Astrocyte of the spinal cord (primary cell): ENCODE measurements at regions not wholly inside any gene's neighbourhood (a gene's known extent, or its start where the extent isn't known, plus 50 kb on each side); places are given as distances from the start of the nearest gene placed in this dataset.

ENCODE experiments used
- DNase-seq: peaks from one replicate; pipeline ENCODE4 v3.0.0; 2011; ENCODE audit warnings: low read depth, low spot score
- H3K4me3 ChIP-seq: 2 replicates; pipeline ENCODE4 v1.5.1; 2011; ENCODE audit warnings: low read depth, mild to moderate bottlenecking, low read length, moderate library complexity
- in situ Hi-C: cut with HindIII; loops from 2 replicates; pipeline ENCODE4 v1.10.0; 2017; ENCODE audit warnings: low sequenced_read_pairs
- TF ChIP-seq, protein P1 (sequence below): IDR thresholded peaks from 2 replicates; pipeline ENCODE4 v1.5.1; 2012; ENCODE audit warnings: low read depth, mild to moderate bottlenecking, low read length, inconsistent platforms

DNA sequence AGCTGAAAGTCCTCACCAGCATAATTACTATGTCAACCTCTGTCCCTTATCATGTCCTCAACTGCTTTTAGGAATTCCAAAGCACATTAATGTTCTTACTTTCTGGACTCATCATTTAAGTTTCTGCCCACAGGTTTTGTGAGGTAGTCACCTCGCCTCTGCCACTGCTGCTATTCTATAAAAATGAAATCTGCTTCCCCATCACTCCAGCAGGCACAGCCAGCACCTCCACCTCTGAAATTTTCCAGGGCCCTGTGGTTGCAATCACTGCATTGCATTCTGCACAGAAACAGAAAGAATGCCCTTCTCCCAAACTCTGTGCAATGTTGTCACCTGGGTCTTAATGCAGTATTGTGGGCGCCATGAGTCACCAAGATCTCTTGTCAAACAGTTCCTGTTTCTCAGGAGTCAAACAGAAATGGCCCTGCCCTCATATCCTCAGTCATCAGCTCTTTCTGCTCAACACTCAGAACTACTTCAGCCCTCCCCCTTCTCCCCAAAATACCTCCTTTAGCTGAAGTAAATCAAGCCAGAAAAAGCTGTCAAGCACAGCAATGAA lies 529.2 kb upstream of the NBEA start:
- in situ Hi-C loops, result no loop called here
- TF ChIP-seq, protein P1, sequence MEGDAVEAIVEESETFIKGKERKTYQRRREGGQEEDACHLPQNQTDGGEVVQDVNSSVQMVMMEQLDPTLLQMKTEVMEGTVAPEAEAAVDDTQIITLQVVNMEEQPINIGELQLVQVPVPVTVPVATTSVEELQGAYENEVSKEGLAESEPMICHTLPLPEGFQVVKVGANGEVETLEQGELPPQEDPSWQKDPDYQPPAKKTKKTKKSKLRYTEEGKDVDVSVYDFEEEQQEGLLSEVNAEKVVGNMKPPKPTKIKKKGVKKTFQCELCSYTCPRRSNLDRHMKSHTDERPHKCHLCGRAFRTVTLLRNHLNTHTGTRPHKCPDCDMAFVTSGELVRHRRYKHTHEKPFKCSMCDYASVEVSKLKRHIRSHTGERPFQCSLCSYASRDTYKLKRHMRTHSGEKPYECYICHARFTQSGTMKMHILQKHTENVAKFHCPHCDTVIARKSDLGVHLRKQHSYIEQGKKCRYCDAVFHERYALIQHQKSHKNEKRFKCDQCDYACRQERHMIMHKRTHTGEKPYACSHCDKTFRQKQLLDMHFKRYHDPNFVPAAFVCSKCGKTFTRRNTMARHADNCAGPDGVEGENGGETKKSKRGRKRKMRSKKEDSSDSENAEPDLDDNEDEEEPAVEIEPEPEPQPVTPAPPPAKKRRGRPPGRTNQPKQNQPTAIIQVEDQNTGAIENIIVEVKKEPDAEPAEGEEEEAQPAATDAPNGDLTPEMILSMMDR, result no peak
- DNase-seq, result no peak
- H3K4me3 ChIP-seq, result no peak overlapping the region

GRCh38 chr13:34413538-34414210 lies 528.4 kb upstream of the NBEA start:
- in situ Hi-C loops, result no loop called here

GRCh38 chr13:34414616-34415015 lies 527.5 kb upstream of the NBEA start:
- H3K4me3 ChIP-seq, result no peak overlapping the region
- in situ Hi-C loops, result no loop called here
- TF ChIP-seq, protein P1, result no peak
- no peak for DNase-seq

More at GRCh38 chr13:34413538-34414210, 528.4 kb upstream of the NBEA start:
- DNase-seq, result no peak
- TF ChIP-seq, protein P1, result no peak
- no peak overlapping the region for H3K4me3 ChIP-seq

DNA sequence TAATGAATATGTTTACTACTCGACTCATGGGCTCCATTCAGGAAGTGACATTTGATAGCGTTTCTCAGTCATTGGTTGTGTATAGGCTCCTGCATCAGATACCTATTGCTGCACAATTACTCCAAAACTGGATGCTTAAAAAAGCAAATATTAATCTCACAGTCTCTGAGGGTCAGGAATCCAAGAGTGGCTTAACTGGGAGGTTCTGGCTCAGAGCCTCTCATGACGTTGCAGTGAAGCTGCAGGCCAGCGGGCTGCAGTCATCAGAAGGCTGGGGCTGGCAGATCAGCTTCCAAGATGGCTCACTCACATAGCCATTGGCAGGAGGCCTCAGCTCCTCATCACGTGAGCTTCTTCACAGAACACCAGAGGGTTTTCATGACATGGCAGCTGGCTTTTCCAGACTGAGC lies 525.1 kb upstream of the NBEA start:
- H3K4me3 ChIP-seq, result no peak overlapping the region
- in situ Hi-C loops, result no loop called here
- TF ChIP-seq, protein P1, result no peak
- peak; percentile 31 for DNase-seq

DNA sequence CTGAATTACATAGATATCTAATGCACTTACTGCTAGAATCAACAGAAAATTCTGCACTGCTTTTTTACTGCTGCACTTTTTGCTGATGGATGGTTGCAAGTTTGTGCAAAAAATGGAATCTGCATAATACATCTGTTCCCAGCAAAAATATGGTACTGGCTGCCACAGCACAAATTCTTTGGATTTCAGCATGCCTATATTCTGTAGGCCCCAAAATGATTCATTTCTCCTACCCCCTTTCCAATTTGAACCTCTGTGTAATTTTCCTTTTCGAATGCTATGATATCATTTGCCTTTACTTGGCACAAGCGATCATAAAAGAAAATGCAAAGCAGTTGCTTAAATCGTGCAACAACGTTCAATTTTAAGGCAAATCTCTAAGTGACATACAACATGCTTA lies 524.2 kb upstream of the NBEA start:
- no peak for DNase-seq
- TF ChIP-seq, protein P1, result no peak
- in situ Hi-C loops, result no loop called here
- no peak overlapping the region for H3K4me3 ChIP-seq

GRCh38 chr13:34419025-34419424 lies 523.0 kb upstream of the NBEA start:
- DNase-seq, result no peak
- TF ChIP-seq, protein P1, result no peak
- in situ Hi-C loops, result no loop called here
- no peak overlapping the region for H3K4me3 ChIP-seq
